DMS153 treated with DMSO at 0.1 percent for 48 hours (cell line): ENCODE measurements at regions not wholly inside any gene's neighbourhood (a gene's known extent, or its start where the extent isn't known, plus 50 kb on each side); places are given as distances from the start of the nearest gene placed in this dataset.

Source experiments
- DNase-seq: peaks from one replicate; lab custom pipeline; 2025; ENCODE audit not compliant: unreplicated experiment; lab: John Stamatoyannopoulos, UW

DNA sequence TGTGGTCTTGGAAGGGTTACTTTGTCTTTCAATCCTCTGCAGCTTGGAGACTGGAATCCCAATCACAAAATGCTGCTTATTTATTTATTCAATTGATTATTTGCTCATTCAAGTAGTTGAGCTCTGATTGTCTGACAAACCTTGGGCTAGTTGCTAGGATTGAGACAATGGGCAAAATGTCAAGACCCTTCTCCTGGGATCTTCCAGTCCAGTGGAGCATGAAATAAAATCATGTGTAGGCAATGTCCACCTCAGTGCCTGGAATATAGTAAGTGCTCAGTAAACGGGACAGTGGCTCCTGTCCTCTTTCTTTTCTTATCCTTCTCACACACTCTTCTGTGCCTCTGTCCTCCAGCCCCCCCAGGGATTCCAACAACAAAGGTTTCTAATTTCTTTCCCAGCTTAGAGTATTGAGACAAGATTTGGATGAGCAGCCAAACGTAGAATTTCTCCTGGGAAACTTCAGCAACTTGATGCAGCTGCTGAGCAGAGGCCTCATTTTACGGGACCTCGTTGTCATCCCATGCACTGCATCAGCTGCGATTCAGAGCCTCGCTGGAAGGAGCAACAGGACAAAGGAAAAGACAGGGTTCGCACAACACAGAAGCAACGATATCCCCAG, 545.0 kb downstream of the SOX11 start:
- DNase-seq = no peak

DNA sequence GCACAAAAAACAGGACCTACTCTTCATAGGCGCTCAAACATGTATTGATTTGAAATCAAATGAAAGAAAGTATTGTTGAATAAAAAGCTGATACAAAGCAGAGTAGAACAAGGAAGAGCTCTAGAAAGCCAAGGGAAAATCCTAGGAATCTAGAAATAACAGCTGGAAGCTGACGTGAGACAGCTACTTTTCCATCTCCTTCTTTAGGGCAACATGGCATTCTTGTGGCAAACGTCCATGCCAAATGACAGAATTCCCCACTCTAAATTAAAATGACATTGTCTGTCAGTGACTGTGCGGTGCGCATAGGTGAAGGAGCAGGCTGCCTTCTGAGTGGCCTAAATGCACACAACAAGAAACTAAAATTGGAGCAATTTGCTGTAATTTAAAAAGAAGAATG, 557.4 kb downstream of the SOX11 start:
- no peak for DNase-seq

DNA sequence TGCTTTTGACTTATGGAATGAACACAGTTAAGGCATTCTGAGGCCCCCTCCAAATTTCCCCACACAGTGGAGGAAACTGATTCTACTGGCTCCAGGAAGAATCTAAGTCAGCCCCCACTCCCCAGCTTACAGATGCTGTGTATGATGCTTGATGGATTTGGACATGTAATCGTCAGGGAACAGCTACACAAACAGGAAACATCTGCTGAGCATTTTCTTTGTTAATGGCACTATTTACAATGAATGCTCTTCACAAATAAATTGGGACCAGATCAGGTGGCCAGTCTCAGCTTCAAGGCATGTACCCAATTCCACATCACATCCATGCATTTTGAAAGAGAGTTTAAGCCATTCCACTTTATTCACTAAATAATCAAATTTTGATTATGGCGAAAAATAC, 562.3 kb downstream of the SOX11 start:
- DNase-seq = peak; percentile 38

DNA sequence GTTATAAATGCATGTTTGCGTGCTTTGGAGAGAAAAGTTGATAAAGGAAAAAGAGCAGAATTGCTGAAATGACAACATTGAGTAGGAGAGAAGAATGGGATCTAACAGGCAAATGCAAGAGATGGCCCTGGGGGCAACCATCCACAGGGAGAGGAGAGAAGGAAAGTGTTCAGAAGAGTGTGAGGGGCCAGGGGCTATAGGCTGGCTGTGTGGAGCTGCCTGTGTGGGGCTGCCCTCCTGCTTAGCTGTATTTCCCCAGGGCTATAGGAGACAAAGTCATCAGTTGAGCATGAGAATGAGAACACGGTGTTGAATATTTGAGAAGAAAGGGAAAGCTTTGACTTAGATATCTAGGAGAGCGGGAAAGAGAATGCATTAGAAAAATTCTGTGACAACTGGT, 572.0 kb downstream of the SOX11 start:
- DNase-seq = no peak

DNA sequence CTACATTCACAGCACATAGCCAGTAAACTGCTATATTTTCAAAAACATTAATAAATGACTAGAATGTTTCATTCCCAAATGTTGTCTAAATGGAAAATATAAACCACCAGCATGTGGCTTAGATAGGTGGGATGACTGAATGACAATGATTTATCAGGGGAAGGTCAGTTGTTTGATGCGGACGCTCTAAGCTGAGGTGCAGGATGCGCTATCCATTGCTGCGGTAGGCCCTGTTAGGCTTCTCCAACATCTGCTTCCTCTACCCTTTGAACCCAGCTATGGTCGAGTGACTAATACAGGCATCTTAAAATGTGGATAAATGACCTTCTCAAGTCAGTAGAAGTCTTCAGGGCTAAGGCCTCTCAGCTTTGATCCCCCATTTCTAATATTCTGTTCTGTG, 584.2 kb downstream of the CMPK2 start:
- no peak for DNase-seq

DNA sequence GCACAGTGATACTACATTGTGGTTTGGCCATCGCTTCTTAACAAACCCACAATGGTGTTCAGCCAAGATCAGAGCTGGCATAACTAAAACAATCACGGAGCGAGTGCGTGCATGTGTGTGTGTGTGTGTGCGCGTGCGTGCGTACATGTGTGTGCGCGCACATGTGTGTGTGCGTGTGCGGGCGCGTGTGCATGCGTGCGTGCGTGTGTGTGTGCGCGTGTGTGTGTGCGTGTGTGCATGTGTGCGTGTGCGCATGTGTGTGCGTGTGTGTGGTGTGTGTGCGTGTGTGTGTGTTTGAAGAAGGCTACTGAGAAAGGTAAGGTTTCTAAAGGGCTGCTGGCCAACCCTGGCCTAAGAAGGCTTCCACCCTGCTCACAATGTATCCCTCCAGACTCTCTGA, 582.4 kb downstream of the CMPK2 start:
- DNase-seq = no peak

DNA sequence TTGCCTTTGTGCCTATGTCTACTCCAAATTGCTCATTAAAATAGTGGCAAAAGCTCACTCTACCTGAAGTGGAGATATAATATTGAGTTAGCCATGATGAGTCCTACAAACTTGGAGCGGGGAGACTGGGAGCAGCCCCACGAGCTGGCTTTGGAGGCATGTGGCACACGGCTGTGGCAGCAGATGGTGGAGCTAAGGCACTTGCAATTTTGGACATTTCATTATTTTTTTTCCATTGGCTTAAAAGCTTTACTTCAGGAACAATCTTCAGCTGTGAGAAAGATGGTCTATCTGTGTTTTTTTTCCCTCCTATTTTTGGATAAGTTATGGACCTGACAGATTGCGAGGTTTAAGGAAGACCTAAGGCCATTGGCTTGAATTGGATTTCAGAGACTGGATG, 578.3 kb downstream of the CMPK2 start:
- no peak for DNase-seq

DNA sequence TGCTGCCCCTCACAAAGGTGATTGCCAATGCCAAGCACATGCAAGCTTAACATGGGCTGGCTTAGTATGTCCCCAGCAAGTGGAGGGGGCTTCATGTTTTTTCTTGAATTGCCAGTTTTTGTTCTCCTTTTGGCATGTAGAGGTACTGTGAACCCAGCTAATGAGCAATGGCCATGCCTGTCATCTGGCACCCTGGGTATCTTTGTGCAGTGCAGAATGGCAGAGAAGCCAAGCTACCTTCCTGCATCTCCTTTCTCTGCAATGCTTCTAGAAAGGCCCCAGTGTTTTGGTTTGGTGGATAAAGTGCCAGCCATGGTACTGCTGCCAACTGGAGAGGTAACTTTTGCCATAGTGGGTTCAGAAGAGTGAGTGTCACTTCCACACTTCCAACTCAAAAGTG, 576.9 kb downstream of the CMPK2 start:
- no peak for DNase-seq

DNA sequence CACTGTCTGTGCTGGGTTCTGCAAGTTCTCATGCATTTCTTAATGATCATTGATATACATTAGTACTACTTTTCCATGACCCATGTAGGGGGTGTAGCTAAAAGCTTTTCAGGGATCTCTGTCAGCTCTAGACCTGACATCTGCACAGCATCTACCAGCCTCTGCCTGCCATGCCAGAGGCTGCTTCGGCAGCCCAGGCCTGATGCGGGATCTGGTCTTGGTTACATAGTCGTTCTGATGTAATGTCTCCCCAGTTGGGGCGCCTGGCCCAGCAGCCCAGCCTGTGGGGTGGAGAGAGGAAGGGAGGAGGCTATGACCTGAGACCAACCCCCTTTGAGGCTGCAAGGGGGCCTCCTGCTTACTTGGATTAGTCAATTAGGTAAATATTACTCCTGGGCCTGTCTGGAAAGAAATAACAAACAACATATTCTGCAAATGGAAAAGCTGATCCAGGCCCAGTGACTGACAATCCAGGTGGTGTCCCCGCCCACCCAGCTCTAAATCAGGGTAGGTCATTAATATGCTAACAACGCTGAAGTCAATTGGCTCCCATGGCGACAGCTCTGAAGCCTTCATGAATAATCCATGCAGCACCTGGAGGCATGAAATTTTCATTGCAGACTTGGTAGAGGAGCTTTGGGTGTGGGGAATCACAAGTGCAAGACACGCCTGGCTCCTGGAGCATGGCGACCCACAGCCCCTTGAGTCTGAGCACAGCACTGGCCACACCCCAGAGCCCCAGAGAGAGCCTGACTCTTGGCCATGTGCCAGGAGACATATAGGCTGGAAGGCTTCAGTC, 575.3 kb downstream of the CMPK2 start:
- no peak for DNase-seq

DNA sequence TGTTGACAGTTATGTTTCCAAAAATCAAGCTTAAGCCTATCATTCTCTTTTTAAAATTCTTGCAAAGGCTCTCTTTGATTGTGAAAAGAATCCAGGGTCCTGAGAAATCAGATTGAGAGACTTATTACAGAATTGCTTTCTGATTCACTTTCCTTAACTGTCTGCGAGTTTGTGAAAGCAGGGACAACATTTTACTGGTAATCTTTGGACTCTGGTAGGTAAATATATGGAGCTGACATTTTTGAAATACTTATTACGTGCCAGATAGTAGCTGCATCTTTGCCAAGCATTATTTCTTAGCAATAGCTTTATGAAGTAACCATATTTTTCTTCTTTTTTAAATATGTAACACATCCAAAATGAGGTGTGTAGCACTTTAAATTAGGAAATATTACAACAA, 570.9 kb downstream of the CMPK2 start:
- DNase-seq = no peak

DNA sequence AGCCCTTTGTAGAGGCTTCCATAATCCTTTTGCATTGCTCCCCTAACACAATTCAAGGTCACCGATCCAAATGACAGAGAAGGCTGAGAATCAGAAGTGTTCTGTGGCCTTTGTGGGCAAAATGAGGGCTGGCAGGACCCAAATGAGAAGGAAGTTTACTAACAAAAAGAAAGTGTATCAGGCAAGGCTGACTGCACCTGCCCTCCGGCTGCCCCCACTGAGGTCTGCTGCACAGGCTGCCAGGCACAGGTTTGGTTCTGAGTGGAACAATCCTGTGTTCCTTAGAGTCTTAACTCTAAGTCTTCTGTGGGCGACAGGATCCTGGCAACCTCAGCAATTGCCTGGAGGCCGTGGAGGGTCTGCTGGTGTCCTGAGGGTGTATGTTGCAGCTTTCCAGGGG, 568.5 kb downstream of the CMPK2 start:
- no peak for DNase-seq

DNA sequence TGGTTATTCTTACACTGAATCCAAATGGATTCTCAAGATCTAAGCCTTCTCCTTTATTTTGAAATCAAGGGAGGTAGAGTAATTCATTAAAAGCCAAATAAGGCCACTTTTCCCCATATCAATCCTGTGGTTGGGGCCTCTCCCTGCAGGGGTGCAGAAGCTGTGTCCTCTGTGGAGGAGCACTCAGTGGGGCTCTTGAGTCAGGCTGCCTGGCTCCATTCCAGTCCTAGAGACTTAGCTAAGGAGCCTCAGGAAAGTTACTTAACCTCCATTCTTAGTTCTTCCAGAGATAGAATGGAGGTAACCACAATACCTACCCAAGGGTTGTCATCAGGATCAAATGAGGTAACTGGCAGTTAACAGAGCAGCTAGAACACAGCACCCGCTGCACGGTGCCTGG, 564.3 kb downstream of the CMPK2 start:
- DNase-seq = no peak

DNA sequence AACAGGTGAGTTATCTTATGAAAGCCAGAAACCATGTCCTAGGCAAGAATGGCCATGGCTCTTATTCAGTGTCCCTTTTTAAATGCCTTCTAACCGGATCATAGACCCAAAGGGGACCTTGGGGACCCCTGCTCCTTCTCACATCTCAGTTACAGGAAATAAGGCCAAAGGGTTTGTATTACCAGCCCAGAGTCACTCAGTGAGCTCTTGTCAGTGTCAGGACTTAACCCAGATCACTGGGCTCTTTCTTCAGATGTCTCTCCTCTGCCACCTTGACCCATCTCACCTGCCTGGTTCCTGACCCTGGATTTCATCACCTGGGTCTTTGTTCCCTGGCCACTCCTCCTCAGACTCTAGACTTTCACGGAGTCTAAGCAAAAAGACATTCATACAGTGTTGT, 556.7 kb downstream of the CMPK2 start:
- DNase-seq = no peak

DNA sequence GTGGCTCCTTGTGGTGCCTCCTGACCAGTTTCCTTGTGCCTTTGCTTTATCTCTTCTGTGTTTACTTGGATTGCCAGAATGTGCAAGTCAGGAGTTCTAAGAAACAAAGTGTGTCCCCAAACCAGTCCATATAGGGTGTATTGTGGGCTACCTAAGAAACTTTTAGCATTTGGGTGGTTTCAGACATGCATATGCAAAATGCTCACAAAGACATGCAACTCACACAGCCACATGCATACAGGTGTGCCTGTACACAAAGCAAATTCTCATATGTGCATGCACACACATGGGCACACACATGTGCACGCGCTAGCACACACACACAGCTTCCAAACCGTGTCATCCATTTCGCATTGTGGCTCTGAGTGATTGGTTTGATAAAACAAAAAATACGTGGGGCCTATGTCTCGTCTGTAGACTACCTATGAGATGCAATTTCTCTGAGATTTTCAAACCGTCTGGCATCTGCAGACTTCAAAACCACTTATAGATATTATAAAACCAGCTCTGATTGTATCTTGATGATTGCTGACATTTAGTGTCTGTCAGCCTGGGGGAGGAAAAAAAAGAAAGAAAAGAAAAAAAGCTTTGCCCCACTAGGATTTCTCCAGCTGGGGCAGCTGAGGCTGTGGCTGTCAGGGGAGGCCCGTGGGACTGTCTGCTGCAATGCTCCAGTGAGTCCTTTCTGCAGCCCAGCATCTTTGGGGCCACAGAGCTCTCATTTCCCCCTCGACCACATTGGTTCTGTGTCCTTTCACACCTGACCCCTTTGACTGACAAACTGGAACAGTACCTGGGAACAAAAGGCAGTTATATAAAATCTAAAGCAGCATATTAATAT, 556.1 kb downstream of the CMPK2 start:
- no peak for DNase-seq

DNA sequence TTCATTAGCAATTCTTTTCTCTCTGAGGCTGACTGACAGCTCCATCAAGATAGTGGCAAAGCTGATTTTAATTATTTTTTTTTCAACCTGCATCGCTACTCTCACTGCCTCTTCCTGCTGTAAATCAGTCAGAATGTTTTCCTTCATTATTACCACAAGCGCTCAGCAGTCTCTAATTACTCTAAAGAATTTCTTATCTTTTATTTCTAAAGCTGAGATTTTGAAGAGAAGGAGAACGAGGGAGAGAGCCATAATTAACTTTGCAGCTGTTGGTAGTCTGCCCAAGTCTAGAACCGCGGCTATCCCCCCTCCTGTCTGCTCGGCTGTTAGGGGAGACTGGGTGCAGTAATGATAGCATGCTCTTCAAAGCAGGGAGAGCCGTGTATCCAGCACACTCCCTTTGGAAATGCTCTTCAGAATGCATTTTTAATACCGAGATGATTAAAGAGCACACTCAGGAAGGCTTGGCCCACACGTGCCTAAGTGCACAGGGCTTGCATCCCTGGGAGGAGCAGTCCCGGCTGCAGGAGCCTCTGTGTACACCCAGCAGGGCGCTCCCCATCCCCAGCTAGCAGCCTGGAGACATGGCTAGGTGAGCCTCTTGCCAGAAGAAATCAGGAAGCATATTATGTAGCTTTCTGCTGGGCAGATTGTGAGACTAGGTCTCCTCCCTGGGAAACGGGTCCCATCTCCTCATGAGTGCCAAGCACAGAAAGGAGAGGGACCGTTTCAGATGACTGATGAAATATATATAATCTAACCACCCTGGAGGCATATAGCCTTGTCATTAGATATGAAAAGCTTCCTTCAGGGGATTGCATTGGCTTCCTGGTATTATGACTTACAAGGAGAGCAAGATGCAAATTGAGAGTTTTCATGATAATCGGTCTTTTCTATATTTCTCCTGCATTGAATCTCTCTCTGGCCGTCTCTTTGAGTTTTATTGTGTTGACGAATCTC, 555.2 kb downstream of the CMPK2 start:
- no peak for DNase-seq

DNA sequence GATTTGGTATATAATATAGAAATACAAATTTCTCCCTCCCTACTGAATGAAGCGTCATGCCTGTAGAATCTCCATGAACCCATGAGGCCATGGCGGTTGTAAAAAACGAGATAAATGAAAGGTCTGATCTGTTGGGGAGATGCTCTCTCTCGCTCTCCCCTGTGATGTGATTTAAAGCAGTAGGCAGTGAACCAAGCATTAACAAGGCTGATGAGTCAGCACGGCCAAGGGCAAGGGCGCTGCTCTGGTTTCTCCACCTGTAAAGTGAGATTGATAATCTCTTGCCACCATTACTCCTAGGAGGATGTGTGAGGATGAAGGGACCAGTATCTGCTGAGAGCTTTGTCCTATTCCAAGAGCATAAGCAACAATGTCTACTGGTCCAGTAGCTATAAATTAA, 553.3 kb downstream of the CMPK2 start:
- no peak for DNase-seq

DNA sequence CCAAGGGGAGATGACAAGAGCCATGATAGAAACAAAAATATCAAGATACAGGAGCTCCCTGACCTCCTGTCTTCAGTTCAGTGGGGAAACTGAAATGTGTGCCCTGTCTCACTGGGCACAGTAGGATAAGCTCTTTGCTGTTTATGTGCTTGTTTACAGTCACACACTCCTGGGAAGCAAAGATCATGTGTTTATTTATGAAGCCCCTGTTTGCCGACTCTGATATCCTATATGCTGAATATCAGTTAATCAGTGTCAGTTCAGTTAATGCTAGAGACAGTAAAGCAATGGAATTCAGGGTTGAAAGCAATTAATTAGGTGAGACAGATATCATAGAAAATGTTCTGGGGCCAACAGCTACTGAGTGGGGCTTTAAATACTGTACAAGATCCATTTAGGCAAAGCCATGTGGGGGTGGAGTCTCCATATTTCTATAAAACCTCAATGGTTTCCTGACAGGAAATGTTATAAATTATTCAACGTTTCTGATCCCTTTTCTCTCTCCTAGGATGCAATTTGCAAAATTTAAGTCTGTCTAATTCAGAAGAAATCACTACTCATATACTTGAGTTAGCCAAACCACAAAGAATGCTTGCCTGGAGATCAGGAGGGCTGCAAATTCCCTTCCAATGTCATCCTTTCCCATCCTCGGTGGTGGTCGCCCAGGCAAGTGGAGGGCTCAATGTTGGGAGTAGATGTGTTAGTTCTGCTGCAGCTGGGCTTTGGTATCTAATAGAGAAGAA, 551.3 kb downstream of the CMPK2 start:
- no peak for DNase-seq

DNA sequence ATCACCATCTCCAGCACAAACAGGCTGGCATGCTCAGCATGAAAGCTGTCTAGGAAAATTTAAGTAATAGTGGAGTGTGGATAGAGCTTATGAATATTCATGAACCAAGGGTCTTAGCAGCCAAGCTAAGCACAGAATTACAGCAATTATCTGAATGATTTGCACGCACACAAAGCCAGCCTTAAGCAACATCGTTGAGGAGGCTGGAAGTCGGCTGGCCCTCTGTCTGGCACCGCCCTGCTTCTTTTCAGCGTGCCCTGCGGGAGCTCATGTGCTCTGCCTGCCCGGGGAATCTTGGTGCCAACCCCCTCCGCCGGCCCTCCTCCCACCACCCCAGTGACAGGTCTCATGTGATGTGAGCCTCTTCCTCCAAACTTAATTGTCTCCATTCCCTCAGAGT, 540.1 kb downstream of the CMPK2 start:
- DNase-seq = no peak

DNA sequence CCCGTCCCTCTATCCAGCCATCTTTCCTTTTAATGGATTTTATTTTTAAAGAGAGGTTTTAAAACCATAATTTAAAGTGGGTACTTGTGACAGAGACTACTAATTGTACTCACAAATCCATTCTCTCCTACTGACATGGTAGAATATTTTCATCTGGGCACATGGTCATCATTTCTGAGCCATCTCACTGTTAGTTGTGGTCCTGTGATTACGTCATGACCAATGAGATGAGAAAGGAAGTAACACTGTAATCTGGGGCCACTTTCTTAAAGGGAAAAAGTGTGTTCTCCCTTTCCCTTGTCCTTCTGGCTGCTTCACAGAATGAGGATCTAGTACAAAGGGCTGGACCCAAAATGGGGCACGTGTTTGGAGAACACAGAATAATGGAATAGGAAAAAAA, 538.7 kb downstream of the CMPK2 start:
- no peak for DNase-seq

DNA sequence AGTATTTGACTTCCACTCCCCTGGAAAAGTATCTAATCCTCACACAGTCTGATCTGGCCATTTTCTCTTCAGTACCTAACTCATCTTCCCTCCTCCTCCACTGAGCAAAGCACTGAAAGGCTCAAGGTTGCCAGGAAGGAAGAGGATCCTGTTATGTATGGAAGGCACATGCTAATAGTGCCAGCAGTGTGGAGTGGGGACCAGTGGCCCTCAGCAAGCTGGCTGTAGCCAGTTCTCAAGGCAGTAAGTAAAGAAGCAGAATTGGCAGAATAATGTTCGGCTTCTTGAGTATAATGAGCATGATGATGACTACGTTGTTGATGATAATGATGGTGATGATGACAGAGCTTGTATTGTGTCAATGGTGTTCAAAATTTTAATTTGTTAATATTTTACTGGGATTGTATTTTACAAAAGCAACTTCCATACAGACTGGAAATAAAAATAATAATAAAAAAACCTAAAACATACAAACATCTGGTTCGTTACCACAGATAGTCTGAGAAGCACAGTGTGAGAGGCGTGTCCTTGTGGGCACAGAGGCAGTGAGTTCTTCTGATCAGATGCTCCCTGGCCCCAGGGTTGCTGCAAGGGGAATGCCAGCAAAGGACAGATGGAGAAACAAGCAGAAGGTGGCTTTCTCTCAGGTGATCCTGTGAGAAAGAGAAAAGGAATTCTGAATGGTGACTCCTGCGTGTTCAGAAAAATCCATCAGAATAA, 528.8 kb downstream of the CMPK2 start:
- no peak for DNase-seq
